GM21528 (cell line): ENCODE measurements at regions not wholly inside any gene's neighbourhood (a gene's known extent, or its start where the extent isn't known, plus 50 kb on each side); places are given as distances from the start of the nearest gene placed in this dataset.
"Not testable (repeated sequence)": the region's sequence is repeated elsewhere in the genome, so short reads cannot be mapped to it uniquely, and the experiment has no call there.

Experiments used
- ATAC-seq: cut with Tn5 transposase; IDR thresholded peaks from one replicate; pipeline ENCODE4 v1.9.1; 2021; ENCODE audit warnings: mild to moderate bottlenecking, moderate library complexity; ENCODE audit not compliant: unreplicated experiment, low FRiP score

DNA sequence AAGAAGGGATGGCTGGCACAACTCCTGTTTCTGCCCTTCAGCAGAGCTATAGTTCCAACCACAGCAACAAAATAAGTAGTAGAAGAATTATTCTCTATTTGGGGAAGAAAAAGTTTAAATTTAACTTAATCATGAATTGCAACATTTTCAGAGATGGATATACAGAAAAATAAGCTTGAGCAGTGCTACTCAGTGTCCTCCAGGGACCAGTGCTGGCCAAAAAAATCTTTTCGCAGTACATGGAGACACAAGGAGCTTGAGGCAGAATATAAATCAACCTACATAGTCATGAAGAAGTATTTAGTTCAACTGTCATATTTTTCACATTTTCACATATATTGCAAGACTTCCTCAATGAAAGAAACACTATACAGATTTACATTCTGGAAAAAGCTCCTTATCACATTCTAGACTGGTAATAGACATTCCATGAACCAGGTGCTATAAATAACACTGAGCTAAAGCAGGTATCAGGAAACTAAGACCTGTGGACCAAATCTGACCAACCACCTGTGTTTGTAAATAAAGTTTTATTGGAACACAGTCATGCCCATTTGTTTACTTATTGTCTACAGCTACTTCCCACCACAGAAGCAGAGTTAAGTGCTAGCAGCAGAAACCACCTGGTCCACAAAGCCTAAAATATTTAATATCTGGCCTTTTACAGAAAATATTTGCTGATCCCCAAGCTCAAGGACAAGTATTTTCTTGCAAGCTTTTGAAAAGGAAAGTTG, 101.9 kb downstream of the RGS21 start:
- ATAC-seq = no peak

GRCh38 chr1:192430644-192431043, 113.9 kb downstream of the RGS21 start:
- ATAC-seq = no peak

DNA sequence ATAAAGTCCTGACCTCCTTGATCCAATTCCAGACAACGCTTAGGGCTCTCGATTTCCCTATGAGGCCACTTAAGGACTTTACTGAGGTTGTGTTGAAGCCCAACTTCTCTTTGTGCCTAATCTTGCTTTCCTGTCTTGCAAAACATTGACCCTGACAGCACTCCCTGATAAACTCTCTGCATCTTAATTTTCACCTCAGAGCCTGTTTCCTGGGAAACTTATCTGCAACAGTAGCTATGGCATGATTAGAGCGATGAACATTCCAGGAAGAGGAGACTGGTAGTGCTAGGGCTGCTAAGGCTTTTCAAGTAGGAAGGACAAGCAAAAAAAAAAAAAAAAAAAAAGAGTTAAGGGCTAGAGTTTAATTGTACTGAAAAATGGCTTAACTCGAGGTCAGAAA, 118.9 kb downstream of the RGS21 start:
- ATAC-seq = no peak

GRCh38 chr1:192436441-192437078, 119.8 kb downstream of the RGS21 start:
- no peak for ATAC-seq

DNA sequence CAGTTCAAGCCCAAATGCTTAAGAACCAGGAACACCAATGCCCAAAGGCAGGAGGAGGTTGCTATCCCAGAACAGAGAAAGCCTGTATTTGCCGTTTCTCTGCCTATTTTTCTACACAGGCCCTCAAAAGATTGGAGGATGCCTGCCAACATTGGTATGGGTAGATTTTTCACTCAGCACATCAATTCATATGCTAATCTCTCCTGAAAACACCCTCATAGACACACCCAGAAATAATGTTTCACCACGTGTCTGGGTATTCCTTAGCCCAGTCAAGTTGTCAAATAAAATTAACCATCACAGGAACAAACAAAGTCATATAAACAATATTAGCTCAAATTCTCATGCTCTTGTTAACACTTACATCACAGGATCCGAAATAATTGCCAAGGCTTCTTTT, 121.9 kb downstream of the RGS21 start:
- ATAC-seq = no peak

DNA sequence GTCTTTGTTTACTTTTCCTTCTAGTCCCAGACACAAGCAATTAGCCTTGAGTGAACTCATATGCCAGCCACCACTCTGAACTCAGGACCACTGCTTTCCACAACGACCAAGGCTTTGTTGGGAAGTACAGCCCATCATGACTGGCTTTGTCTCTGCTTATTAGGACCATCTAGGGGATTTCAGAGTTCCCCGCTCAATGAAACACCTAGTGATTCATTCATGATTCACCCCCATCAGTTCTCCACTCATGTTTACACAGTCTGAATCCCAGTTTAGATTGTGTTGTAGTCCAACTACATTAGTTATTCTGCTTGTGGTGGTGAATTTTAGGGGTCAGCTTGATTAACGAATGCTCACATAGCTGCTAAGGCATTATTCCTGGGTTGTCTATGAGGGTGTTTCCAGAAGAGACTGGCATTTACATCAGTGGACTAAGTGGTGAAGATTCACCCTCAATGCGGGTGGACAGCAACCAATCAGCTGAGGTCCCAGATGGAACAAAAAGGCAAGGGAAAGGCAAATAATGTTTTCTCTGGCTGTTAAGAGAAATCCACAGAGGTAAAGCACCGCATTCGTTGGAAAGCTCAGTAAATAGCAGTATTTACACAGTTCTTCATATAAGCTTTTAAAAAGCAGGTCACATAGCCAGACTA, 122.7 kb downstream of the RGS21 start:
- no peak for ATAC-seq

GRCh38 chr1:192441492-192441891, 124.7 kb downstream of the RGS21 start:
- no peak for ATAC-seq

- ATAC-seq = no peak
Measured at GRCh38 chr1:192442736-192443135, 125.9 kb downstream of the RGS21 start.

- no peak for ATAC-seq
Measured at GRCh38 chr1:192443616-192444015, 126.8 kb downstream of the RGS21 start.

- ATAC-seq = no peak
Measured at GRCh38 chr1:192445241-192445640, 128.4 kb downstream of the RGS21 start.

DNA sequence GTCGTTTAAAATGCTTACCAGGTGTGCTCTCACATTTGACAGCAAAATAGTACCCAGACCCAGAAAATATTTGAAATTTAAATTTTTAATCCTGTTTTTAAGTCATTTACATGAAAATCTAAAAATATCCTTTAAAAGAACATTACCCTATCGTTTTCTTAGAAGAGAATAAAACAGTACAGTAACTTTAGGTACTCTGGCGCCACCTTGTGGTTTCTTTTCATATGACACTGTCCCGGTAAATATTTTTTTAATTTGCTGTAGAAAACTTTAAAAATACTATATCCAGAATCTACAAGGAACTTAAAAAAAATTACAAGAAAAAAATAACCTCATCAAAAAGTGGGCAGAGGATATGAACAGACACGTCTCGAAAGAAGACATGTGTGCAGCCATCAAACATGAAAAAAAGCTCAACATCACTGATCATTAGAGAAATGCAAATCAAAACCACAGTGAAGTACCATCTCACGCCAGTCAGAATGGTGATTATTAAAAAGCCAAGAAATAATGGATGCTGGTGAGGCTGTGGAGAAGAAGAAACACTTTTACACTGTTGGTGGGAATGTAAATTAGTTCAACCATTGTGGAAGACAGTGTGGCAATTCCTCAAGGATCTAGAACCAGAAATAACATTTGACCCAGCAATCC, 129.2 kb downstream of the RGS21 start:
- ATAC-seq = peak; percentile 82

DNA sequence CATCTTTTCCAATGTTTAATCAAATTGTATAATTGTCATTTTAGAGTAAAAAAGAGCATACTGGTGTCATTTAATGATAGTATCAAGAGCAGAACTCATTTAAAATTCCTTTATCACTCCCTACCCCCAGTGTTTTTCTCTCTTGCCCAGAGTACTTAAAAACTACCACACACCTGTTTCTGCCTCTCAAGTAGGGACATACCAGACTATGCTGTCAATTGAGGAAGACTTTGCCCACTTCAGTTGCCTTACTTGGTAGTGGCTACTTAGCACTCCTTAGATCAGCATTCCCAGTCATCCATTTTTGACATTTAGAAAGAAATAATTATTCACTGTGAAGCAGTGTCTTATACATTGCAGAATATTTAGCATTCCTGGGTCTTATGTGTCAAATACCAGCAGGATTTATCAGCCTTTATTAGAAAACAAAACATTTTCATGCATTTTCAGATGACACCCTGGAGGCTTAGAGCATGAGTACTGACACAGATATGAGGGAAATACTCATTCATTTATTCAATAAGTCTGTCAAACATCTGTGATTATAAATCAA, 127.5 kb upstream of the RGS1 start:
- no peak for ATAC-seq

- ATAC-seq = no peak
Measured at GRCh38 chr1:192453360-192453992, 122.1 kb upstream of the RGS1 start.

- ATAC-seq = no peak
Measured at GRCh38 chr1:192459467-192459866, 116.1 kb upstream of the RGS1 start.

DNA sequence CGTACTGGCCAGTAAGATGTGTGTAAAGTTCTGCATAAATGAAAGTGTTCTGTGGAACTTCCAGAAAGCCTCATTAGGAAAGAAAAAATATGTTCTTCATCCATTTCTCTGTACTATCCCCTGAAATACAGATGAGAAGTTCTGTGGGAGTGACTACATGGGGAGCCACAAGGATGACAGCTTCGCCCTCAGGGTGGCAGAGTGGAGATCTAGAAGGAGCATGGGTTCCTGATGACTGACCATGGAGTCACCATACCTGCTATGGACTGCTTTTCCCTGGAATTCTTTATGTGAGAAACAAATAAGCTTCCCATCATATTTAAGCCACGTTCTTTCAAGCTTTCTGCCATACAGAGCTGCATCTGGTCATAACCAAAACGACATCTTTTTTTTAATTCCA, 113.9 kb upstream of the RGS1 start:
- no peak for ATAC-seq

GRCh38 chr1:192462616-192463015, 113.0 kb upstream of the RGS1 start:
- no peak for ATAC-seq

DNA sequence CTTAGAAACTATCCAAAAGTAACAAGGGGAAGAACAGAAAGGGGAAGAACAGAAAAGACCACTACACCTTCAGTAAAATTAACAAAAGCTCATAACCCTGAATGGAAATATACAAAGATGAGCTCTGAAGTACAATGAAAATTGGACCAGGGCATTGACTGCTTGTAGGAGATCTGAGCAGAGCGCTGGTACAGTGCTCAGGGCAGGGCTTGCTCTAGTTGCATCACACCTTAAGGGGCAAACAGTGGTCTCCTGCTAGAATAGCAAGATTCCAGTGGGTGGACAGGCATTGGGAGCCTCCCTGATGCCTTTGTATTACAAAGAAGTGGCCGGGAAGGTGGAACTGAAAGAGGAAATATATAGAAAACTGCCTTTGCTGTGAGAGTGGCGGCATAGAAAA, 111.9 kb upstream of the RGS1 start:
- ATAC-seq = no peak

DNA sequence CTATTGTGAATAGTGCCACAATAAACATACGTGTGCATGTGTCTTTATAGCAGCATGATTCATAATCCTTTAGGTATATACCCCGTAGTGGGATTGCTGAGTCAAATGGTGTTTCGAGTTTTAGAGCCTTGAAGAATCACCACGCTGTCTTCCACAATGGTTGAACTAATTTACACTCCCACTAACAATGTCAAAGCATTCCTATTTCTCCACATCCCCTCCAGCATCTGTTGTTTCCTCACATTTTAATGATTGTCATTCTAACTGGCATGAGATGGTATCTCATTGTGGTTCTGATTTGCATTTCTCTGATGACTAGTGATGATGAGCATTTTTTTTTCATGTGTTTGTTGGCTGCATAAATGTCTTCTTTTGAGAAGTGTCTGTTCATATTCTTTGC, 110.4 kb upstream of the RGS1 start:
- not testable (repeated sequence) for ATAC-seq

GRCh38 chr1:192474080-192474683, 101.4 kb upstream of the RGS1 start:
- no peak for ATAC-seq

DNA sequence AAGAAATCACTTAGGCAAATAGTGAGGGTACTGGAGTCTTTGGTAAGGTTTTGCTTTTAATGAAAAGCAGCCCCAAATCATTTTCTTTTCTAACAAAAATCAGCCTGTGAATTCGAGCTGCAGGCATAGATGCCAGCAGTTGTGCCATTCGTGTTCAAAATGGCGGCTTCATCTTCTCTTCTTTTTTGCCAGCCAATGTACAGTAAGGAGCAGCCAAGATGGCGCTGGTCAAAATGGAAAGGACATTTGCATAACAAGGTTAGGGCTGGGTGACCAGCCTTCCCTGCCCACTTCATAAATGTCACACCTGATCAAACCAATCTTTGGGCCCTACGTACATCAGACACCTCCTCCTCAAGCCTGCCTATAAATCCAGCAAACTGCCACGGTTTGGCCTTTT, 100.2 kb upstream of the RGS1 start:
- no peak for ATAC-seq
